Dedifferentiated amniotic fluid mesenchymal stem cell (primary cell): ENCODE measurements at regions not wholly inside any gene's neighbourhood (a gene's known extent, or its start where the extent isn't known, plus 50 kb on each side); places are given as distances from the start of the nearest gene placed in this dataset.
A peak's percentile ranks its signal among the peaks of the same experiment; 100 is the strongest.

Source experiments
- DNase-seq: peaks from one replicate; pipeline ENCODE4 v3.0.0-alpha.2; 2016; ENCODE audit errors: extremely low spot score

GRCh38 chr18:27762054-27762453, 414.9 kb downstream of the CDH2 start:
- DNase-seq, result no peak

GRCh38 chr18:27752944-27753343, 424.0 kb downstream of the CDH2 start:
- DNase-seq, result no peak

- no peak for DNase-seq
Measured at GRCh38 chr18:27750923-27751322, 426.0 kb downstream of the CDH2 start.

- peak; percentile 87 for DNase-seq
Measured at GRCh38 chr18:27750014-27750413, 426.9 kb downstream of the CDH2 start.

GRCh38 chr18:27749194-27749593, 427.7 kb downstream of the CDH2 start:
- DNase-seq, result no peak

- DNase-seq, result no peak
Measured at GRCh38 chr18:27746241-27746640, 430.7 kb downstream of the CDH2 start.

- DNase-seq, result no peak
Measured at GRCh38 chr18:27735117-27735516, 441.8 kb downstream of the CDH2 start.

GRCh38 chr18:27731211-27731610, 445.7 kb downstream of the CDH2 start:
- DNase-seq, result no peak

GRCh38 chr18:27728659-27729058, 448.3 kb downstream of the CDH2 start:
- no peak for DNase-seq

GRCh38 chr18:27724362-27724761, 452.6 kb downstream of the CDH2 start:
- no peak for DNase-seq

GRCh38 chr18:27723168-27723567, 453.8 kb downstream of the CDH2 start:
- DNase-seq, result no peak

- DNase-seq, result no peak
Measured at GRCh38 chr18:27719680-27720079, 457.2 kb downstream of the CDH2 start.

GRCh38 chr18:27717816-27718215, 459.1 kb downstream of the CDH2 start:
- DNase-seq, result no peak

GRCh38 chr18:27717250-27717649, 459.7 kb downstream of the CDH2 start:
- no peak for DNase-seq

- no peak for DNase-seq
Measured at GRCh38 chr18:27715751-27716150, 461.2 kb downstream of the CDH2 start.

- DNase-seq, result peak; percentile 89
Measured at GRCh38 chr18:27713738-27714095, 463.2 kb downstream of the CDH2 start.

GRCh38 chr18:27713037-27713737, 463.7 kb downstream of the CDH2 start:
- DNase-seq, result no peak

GRCh38 chr18:27712066-27712465, 464.9 kb downstream of the CDH2 start:
- no peak for DNase-seq

- peak; percentile 26 for DNase-seq
Measured at GRCh38 chr18:27711382-27711781, 465.5 kb downstream of the CDH2 start.

GRCh38 chr18:27709344-27709743, 467.6 kb downstream of the CDH2 start:
- DNase-seq, result no peak

- peak; percentile 59 for DNase-seq
Measured at GRCh38 chr18:27707201-27707600, 469.7 kb downstream of the CDH2 start.

- no peak for DNase-seq
Measured at GRCh38 chr18:27704736-27705361, 472.1 kb downstream of the CDH2 start.

GRCh38 chr18:27699137-27699536, 477.8 kb downstream of the CDH2 start:
- no peak for DNase-seq

GRCh38 chr18:27696148-27696547, 480.8 kb downstream of the CDH2 start:
- DNase-seq, result no peak
